D721Med (cell line): ENCODE measurements at regions not wholly inside any gene's neighbourhood (a gene's known extent, or its start where the extent isn't known, plus 50 kb on each side); places are given as distances from the start of the nearest gene placed in this dataset.

Source experiments
- DNase-seq: peaks from one replicate; pipeline ENCODE4 v3.0.0; 2011; ENCODE audit warnings: low spot score; ENCODE audit not compliant: insufficient read length
- FAIRE-seq: peaks from 2 replicates; lab custom pipeline; 2011; peaks lifted over from hg19 to GRCh38; lab: Jason Lieb, UNC
- TF ChIP-seq, protein P1 (sequence below): IDR thresholded peaks from 2 replicates; pipeline ENCODE4 v1.5.1; 2012; ENCODE audit warnings: mild to moderate bottlenecking, control low read depth; ENCODE audit not compliant: insufficient read depth; ENCODE audit errors: missing control alignments

DNA sequence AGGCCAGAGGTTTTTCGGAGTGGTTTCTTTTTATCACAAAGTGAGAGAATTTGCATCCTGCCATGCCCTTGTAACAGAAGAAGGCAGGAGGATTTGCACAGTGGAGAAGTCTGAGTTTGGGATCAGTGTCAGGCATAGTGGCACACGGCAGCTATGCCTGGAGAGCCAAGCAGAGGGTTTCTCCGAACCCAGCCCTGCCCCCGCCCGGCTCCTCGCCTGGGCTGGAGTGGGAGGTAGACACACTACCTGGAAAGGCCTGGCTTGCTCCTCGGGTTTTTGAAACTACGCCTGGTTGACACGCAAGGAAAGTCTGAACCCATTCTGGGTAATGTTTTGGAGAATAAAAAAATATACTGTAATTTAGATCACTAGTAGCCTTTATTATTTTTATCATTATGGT, 1653.6 kb upstream of the TENM3 start:
- TF ChIP-seq, protein P1, sequence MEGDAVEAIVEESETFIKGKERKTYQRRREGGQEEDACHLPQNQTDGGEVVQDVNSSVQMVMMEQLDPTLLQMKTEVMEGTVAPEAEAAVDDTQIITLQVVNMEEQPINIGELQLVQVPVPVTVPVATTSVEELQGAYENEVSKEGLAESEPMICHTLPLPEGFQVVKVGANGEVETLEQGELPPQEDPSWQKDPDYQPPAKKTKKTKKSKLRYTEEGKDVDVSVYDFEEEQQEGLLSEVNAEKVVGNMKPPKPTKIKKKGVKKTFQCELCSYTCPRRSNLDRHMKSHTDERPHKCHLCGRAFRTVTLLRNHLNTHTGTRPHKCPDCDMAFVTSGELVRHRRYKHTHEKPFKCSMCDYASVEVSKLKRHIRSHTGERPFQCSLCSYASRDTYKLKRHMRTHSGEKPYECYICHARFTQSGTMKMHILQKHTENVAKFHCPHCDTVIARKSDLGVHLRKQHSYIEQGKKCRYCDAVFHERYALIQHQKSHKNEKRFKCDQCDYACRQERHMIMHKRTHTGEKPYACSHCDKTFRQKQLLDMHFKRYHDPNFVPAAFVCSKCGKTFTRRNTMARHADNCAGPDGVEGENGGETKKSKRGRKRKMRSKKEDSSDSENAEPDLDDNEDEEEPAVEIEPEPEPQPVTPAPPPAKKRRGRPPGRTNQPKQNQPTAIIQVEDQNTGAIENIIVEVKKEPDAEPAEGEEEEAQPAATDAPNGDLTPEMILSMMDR: no peak
- FAIRE-seq (no peak), DNase-seq (no peak)

DNA sequence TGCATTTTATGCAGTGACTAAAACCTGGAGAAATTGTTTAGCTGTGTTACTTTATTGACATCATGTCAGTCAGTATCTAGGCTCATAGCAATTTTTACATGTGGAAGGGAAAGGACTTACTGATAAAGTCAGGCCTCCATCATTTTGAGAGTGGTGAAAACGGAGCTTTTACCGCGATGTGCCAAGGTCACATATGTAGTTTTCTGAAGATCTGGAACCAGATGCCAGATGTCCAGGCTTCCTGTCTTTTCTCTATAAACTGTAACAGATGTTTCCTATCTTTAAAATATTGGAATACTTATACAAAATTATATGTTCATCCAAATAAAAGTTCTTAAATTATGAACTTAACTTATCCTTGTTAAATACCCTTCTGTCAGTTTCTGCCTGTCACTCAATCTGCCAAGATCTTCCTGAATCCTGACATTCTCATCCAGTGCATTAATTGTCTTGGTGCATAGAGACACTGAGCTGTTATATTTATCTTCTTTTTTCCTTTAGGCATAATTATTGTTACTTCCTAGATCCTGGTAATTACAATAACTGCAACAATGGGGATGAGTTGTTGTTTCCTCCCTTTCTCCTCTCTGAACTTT, 1646.2 kb upstream of the TENM3 start:
- FAIRE-seq (no peak), DNase-seq (no peak)
- TF ChIP-seq, protein P1: no peak

DNA sequence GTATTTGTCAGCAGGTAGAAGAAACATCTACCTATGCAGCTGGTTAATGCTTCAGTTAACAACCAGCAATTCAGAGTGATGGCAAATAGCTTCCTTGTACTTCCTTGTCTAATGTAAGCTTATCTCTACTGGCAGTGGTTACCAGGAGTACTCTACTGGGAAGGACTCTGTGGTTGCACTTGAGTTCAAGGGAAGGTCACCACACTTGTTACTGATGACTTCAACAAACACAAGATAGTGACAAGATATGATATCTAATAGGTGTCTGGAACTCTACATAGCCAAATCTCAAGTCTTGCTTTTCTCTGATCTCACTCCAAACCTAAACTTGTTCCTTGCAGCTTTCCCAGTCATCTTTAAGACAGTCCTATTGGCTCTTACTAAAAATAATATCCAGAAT, 1644.9 kb upstream of the TENM3 start:
- TF ChIP-seq, protein P1: no peak
- DNase-seq (no peak), FAIRE-seq (no peak)

DNA sequence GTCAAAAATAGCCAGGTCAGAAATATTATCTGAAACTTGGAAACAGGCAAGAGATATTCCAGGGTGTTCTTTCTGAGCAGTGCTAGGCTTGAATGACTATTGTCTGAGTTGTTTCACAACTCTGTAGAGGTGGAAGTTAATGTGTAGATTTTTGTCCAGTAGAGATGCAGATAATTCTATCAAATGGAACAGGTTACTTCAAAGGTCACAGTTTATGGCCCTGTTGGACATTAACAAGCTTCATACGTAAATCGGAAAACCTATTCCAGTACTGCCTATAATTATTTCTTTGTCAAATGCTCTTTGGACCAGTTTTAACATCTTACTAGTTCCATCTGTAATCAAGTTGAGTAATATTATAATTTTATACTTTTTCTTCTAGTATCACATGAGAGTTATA, 1639.4 kb upstream of the TENM3 start:
- FAIRE-seq: no peak
- DNase-seq: no peak
- TF ChIP-seq, protein P1: no peak

DNA sequence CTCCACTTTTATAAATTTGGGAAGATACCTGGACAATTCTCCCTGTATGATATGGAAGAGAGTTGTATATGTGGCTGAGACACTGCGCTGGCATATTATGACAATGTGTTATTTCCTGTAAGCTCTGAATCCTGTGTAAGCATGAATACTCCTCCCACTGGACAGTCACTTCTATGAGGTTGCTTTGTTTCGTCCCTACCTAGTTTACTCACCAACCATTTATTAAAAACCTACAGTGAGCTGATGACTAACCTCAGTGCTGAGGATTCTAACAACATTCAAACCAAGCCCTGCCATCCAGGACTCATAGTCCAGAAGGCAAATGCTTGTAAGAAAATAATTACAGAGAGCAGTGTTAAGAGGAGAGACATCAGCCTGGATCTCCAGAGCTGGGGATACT, 1632.9 kb upstream of the TENM3 start:
- FAIRE-seq: no peak
- no peak for DNase-seq
- TF ChIP-seq, protein P1: no peak

DNA sequence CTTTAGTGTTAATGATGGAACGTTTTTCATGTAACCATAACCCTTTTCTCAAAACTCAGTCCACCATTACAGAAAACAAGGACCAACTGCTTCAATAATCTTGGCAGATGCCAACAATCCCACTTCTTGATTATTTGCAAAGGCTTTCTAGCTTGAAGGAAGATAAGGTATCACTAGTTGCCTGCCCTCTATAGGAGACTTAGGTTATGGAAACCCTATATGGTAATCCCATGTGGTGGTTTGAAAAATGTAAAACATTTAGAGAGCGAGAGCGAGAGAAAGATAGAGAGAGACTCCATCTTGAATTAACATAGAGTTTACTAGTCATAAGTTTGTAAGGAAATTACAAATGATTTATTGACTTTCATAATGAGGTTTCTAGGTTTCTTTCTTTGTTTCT, 1627.5 kb upstream of the TENM3 start:
- FAIRE-seq (peak; percentile 63), DNase-seq (no peak)
- TF ChIP-seq, protein P1: no peak

DNA sequence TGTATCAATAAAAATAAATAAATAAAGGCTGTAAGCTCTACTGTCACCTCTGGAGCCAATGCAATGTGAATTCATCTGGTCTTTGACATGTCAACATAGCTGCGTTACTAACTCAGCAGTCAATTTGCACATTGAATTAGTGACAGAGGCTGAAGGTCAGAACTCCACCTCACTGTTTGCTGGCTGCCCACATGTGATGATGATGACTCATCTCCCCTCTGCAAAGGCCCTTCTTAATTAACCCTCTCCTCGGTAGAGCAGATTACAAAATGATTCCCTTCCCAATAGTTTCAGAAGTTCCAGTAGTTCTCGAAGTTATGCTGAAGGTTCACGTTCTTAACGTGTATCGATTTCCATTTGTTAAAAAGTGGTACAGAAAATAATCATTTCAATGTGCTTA, 1626.0 kb upstream of the TENM3 start:
- no peak for FAIRE-seq
- TF ChIP-seq, protein P1: no peak
- DNase-seq: no peak
